ENCODE measurements at regions not wholly inside any gene's neighbourhood (a gene's known extent, or its start where the extent isn't known, plus 50 kb on each side); places are given as distances from the start of the nearest gene placed in this dataset.

- TF ChIP-seq, protein P1, sequence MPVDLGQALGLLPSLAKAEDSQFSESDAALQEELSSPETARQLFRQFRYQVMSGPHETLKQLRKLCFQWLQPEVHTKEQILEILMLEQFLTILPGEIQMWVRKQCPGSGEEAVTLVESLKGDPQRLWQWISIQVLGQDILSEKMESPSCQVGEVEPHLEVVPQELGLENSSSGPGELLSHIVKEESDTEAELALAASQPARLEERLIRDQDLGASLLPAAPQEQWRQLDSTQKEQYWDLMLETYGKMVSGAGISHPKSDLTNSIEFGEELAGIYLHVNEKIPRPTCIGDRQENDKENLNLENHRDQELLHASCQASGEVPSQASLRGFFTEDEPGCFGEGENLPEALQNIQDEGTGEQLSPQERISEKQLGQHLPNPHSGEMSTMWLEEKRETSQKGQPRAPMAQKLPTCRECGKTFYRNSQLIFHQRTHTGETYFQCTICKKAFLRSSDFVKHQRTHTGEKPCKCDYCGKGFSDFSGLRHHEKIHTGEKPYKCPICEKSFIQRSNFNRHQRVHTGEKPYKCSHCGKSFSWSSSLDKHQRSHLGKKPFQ (CRISPR knock-in tag; IDR thresholded peaks at IDR 0.05; ENCODE audit: insufficient replicate concordance) = no peak
- 0 out of 2 replicates have a peak, but pooled peaks have one; percentile 22 for TF ChIP-seq ZNF143 (CRISPR knock-in tag; IDR thresholded peaks at IDR 0.05)
- no peak for TF ChIP-seq SMAD9 (CRISPR knock-in tag; IDR thresholded peaks at IDR 0.05)
- peak; percentile 75; the same call in 1 of the 2 replicates for TF ChIP-seq ZNF691 (CRISPR knock-in tag; IDR thresholded peaks at IDR 0.05; ENCODE audit: borderline replicate concordance, low read depth)
- TF ChIP-seq, protein P2, sequence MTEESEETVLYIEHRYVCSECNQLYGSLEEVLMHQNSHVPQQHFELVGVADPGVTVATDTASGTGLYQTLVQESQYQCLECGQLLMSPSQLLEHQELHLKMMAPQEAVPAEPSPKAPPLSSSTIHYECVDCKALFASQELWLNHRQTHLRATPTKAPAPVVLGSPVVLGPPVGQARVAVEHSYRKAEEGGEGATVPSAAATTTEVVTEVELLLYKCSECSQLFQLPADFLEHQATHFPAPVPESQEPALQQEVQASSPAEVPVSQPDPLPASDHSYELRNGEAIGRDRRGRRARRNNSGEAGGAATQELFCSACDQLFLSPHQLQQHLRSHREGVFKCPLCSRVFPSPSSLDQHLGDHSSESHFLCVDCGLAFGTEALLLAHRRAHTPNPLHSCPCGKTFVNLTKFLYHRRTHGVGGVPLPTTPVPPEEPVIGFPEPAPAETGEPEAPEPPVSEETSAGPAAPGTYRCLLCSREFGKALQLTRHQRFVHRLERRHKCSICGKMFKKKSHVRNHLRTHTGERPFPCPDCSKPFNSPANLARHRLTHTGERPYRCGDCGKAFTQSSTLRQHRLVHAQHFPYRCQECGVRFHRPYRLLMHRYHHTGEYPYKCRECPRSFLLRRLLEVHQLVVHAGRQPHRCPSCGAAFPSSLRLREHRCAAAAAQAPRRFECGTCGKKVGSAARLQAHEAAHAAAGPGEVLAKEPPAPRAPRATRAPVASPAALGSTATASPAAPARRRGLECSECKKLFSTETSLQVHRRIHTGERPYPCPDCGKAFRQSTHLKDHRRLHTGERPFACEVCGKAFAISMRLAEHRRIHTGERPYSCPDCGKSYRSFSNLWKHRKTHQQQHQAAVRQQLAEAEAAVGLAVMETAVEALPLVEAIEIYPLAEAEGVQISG (CRISPR knock-in tag; IDR thresholded peaks at IDR 0.05) = peak; percentile 58
- no peak for TF ChIP-seq ZMYM2 (CRISPR knock-in tag; IDR thresholded peaks at IDR 0.05)
- no peak for TF ChIP-seq NR1H2 (CRISPR knock-in tag; IDR thresholded peaks at IDR 0.05; ENCODE audit: borderline replicate concordance, low read depth)
- 0 out of 2 replicates have a peak, but pooled peaks have one; percentile 13 for TF ChIP-seq ETV5 (CRISPR knock-in tag; IDR thresholded peaks at IDR 0.05; ENCODE audit: borderline replicate concordance)
- TF ChIP-seq KLF16 (CRISPR knock-in tag; IDR thresholded peaks at IDR 0.05) = no peak
- peak; percentile 50; the same call in 1 of the 2 replicates for TF ChIP-seq MED1 (CRISPR knock-in tag; IDR thresholded peaks at IDR 0.05)
- no peak for TF ChIP-seq ZNF367 (CRISPR knock-in tag; IDR thresholded peaks at IDR 0.05; ENCODE audit: borderline replicate concordance)
- TF ChIP-seq ZBTB38 (CRISPR knock-in tag; IDR thresholded peaks at IDR 0.05) = peak; percentile 34; the same call in 1 of the 2 replicates
- TF ChIP-seq SRSF1 (optimal IDR thresholded peaks at IDR 0.05; ENCODE audit: low read depth, low read length) = peak; percentile 22
- no peak for TF ChIP-seq HNF4G (IDR thresholded peaks at IDR 0.05; ENCODE audit: borderline replicate concordance, low read depth, low read length)
- TF ChIP-seq HNF4G (CRISPR knock-in tag; IDR thresholded peaks at IDR 0.05; ENCODE audit: borderline replicate concordance, low read depth) = no peak
- TF ChIP-seq ZNF180 (CRISPR knock-in tag; IDR thresholded peaks at IDR 0.05; ENCODE audit: borderline replicate concordance, low read depth) = no peak
- TF ChIP-seq CTCF (CRISPR knock-in tag; IDR thresholded peaks at IDR 0.05) = peak; percentile 79
- no peak for TF ChIP-seq NFYB (CRISPR knock-in tag; IDR thresholded peaks at IDR 0.05)
- no peak for TF ChIP-seq ZNF225 (CRISPR knock-in tag; IDR thresholded peaks at IDR 0.05)
- peak; percentile 32; the same call in 1 of the 2 replicates for TF ChIP-seq HOXA3 (CRISPR knock-in tag; IDR thresholded peaks at IDR 0.05)
Measured at GRCh38 chr3:168249550-168250414, 154.1 kb upstream of the GOLIM4 start (continued).
